Gastrocnemius medialis (tissue), 4 donors: ENCODE measurements at regions not wholly inside any gene's neighbourhood (a gene's known extent, or its start where the extent isn't known, plus 50 kb on each side); places are given as distances from the start of the nearest gene placed in this dataset.

Source experiments
- CTCF ChIP-seq, 5 experiments: fragments of 450-650 bp in 3 of 5; fragments of 200-600 bp in 2 of 5; sonication (generic) in 2 of 5; IDR thresholded peaks in 4 of 5; conservative IDR thresholded peaks in 1 of 5; 1 replicate in 4 of 5; 2 replicates in 1 of 5; pipeline ENCODE4 v1.5.1; 2016 to 2019; ENCODE audit warnings: antibody characterized with exemption in 5 of 5, mild to moderate bottlenecking in 3 of 5, moderate library complexity in 3 of 5
- POLR2A ChIP-seq, 2 donors: fragments of 450-650 bp; IDR thresholded peaks; one replicate each; pipeline ENCODE4 v1.6.1; 2017; ENCODE audit warnings: antibody characterized with exemption in 2 of 2, mild to moderate bottlenecking in 2 of 2, moderate library complexity in 2 of 2

GRCh38 chr2:149741646-149742045 lies 154.1 kb upstream of the MMADHC start:
- TF ChIP-seq CTCF (IDR thresholded peaks at IDR 0.05 in 4 of 5, conservative IDR thresholded peaks at IDR 0.05 in 1 of 5) (no peak), POLR2A (IDR thresholded peaks at IDR 0.05) (no peak)
